Suppressor macrophage (primary cell): ENCODE measurements at regions not wholly inside any gene's neighbourhood (a gene's known extent, or its start where the extent isn't known, plus 50 kb on each side); places are given as distances from the start of the nearest gene placed in this dataset.

Experiments
- DNase-seq, 4 experiments: peaks; one replicate each; pipeline ENCODE4 v3.0.0-alpha.2; 2020 to 2022

DNA sequence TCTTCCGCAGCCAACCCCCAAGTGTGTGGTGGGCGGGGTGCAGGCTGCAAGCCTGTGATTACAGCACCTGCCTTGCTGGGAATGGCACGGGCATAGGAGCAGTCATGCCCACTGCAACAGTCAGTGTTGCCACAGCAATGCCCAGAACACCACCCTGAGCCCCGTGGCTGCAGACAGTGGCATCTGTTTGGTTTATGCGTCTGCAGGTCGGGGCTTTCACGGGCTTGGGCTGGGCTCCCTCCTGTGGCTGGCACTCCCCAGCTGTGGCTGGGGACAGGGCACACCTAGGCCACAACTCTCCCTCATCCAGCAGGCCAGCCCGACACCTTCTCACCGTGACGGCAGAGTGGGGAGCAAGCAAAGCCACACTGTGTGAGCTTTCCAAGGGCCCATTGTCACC is 115.3 kb upstream of the C1QTNF9B start:
- DNase-seq, result no peak

DNA sequence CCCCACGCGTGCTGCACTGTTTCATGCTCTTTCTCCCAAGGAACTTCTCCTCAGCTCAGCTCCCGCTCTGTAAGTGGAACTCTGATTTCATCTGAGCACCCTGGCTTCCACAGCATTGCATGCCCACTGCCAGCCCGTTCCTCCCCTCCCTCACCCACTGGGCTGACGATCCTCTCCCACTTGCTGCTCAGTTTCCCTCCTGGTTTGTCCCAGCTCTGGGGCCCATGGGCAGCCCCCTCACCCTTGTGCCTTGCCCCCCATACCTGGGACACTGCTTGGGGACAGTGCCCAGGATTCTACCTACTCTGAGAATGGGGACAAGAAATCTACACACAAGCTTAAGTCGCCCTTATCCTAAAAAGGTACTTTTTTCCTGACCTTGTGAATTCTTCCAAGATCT is 115.9 kb upstream of the C1QTNF9B start:
- DNase-seq, result no peak

DNA sequence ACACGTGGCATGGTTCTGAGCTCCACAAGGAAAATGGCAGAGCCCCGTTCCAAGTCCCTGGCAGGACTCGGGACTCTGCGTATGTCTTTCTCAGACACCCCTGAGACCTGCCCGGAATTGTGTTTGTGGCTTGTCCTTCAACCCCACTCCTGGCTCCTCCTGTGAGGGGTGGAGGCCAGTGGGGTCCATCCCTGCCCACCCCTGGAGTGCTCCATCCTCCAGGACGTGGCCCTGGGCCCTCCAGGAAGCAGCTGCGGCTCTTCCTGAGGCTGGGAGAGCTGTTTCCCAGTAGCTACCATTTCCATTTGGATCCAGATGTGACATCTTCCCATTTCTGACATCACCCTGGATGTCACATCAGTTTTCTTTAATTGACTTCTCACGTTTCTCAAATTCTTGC is 118.7 kb upstream of the C1QTNF9B start:
- DNase-seq, result no peak

DNA sequence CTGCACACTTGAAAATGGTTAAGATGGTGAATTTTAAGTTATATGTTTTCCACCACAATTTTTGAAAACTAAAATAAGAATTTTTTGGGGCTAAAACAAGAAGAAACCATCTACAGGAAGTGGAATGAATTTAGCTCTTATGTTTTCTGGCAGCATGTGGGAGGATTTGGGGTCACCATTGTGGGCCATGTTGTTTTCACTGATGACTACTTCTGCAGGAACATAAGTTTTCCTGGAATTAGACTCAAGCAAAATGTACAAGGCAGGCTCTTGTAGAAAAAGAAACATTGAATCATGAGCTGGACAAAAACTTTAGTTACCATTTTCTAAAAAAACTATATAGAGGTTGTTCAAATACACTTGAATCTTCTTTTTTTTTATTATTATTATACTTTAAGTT is 125.3 kb upstream of the C1QTNF9B start:
- no peak for DNase-seq

DNA sequence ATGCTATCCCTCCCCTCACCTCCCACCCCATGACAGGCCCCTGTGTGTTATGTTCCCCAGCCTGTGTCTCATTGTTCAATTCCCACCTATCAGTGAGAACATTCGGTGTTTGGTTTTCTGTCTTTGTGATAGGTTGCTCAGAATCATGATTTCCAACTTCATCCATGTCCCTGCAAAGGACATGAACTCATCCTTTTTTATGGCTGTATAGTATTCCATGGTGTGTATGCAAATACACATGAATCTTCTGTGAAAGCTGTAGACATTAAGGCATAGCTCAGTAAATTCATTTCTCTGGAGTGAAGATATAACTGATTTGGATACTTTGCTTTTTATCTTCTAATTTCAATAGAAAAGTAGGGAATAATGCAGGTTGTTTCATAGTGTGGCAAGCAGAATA is 125.8 kb upstream of the C1QTNF9B start:
- DNase-seq, result no peak

DNA sequence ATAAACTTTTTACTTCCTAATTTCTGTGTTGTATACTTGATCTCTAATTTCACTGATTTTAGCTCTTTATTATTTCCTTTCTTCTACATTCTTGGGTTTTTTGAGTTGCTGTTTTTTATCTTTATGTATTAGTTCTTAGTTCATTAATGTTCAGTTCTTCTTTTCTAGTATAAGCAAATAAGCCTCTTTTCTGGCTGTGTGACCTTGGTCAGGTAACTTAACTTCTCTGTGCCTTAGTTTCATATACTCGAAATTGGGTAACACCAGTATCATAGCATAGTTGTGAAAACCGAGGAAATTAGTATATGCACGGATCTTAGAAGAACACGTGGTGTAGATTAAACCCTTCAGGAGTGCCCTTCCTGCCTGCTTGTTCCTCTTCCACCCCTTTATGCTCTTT is 130.2 kb upstream of the C1QTNF9B start:
- no peak for DNase-seq

DNA sequence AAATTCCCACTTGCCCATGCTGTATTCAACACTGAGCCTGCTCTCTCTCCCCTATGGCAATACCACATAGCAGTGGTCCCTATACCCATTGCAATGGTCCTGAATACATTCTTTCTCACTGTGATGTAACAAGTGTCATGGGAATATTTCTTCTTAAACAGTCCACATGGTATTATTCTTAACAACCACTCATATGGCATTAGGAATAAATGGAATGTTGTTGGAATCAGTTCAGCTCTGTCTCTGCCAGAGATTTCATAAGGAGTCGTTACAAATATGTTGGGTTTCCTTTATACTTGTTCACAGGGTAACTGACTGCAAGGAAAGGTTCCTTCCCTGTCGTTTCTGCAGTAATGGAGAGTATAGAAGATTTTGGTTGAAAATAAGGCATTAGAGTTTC is 128.3 kb upstream of the SPATA13 start:
- DNase-seq, result no peak

DNA sequence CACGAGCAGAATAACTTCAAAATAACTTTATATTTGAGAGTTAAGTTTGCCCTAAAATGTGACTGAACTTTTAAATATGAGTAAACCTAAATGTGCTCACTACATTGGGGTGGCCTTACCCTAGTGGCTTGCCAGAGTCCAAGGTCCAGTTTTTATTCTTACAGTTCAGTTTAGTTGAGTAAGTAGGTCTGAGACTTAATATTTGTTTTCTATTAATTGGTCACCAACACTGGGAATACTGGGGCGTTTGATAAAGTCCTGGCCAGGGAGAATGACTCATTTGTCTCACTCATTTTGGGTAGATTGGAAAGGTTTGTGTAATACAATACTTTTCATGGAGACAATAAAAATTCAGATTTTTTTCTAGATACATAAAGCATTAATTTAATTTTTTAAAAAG is 127.8 kb upstream of the SPATA13 start:
- DNase-seq, result no peak

DNA sequence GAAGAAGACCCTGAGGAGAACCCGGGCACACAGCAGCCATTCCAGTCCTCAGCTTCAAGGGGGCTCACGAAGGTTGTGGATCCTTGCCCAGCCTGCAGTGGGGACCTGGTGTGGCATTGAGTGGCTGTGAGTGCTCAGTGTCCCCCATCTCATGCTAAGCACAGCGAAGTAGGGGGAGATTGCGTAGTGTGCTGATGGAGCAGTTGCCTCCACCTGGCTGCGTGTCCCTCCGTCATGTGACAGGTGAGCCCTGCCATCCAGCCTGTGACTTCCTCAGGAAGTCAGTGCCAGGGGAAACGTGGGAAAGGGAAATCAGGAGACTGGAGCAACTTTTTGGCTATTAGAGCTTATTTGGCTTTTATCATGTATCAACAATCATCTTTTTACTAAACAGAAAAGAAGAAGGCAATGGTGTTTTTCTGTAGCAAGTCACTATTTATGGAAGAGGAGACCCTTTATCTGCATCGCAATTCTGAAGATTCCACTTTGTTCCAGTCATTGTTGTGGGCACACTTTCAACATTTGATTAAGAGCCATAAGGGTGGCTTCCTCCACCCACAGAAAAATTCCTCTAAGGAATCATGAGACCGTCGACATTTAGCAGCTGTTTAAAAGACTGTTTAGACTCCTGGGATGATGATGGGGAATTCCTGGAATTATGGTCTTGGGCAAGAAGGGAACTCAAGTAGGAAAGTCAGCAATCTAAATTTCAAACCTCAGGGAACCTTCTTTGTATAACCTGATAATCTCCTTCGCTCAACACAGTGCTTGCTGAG is 126.8 kb upstream of the SPATA13 start:
- DNase-seq, result no peak

DNA sequence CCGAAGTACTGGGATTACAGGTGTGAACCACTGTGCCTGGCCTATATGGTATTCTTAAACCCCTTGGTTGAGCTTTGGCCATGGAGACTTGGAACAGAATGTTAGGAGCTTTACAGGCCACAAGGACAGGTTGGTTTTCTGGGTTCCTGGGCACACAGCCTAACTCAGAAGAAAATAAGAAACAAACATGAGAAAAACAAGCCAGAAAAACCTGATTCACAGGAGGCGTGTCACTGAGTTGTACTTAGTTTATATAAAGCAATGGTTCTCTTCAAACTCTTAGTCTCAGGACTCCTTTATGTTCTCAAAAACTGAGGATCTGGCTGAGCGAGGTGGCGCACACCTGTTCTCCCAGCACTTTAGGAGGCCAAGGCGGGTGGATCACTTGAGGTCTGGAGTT is 125.1 kb upstream of the SPATA13 start:
- DNase-seq, result no peak

DNA sequence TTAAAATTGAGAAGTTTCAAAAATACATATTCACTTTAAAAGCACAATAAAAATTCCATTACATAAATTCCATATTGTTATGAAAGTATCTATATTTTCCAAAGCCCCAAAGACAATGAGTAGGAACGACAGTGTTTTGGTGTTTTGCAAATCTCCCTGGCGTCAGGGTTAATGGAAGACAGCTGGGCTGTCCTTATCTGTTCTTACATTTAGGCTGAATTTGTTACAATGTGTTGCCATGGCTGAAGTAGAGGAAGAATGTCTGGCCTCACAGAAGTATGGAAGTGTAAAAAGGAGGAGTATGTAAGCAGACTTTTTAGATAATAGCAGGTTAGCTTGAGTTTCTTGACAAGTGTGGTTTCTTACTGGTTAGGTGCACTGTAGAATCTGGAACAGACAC is 124.4 kb upstream of the SPATA13 start:
- DNase-seq, result no peak

DNA sequence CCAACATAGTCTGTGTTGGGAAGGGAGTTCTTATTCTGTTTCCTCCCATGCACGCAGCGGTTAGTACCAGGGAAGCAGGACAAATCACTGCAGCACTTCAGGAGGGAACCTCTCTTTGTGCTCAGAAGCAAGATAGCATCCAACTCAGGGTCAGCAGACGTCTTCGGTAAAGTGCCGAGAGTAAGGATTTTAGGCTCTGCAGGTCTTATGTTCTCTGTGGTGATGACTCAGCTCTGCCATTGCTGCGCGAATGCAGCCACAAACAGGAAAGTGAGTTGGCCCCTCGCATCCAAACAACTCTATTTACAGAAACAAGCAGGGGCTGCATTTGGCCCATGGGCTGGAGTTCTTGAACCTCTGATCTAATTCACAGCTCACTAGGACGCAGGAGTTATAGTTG is 122.1 kb upstream of the SPATA13 start:
- DNase-seq, result peak in 2 of 4 experiments; percentile 17 to 35

DNA sequence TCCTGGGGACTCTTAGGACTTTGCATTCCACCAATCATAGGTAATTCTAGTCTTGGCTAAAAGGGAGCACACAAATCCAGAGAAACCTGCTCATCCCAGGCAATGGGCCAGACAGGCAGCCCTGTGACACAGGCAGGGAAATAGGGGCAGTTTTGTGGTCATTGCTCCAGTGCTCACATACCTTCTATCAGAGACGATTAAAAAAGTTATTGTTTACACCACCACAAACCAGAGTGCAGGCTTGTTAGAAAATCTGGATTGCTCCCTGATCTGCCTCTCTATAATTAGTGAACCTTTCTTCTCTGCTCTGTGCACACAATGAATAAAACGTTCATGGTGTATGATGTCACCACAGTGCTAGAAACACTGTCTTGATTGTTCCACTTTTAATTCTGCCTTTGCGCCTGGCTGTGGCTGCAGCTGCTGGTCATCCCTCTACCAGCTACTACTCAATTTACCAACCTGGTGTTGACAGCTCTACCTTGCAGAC is 121.6 kb upstream of the SPATA13 start:
- DNase-seq, result peak in 1 of 4 experiments; percentile 22

DNA sequence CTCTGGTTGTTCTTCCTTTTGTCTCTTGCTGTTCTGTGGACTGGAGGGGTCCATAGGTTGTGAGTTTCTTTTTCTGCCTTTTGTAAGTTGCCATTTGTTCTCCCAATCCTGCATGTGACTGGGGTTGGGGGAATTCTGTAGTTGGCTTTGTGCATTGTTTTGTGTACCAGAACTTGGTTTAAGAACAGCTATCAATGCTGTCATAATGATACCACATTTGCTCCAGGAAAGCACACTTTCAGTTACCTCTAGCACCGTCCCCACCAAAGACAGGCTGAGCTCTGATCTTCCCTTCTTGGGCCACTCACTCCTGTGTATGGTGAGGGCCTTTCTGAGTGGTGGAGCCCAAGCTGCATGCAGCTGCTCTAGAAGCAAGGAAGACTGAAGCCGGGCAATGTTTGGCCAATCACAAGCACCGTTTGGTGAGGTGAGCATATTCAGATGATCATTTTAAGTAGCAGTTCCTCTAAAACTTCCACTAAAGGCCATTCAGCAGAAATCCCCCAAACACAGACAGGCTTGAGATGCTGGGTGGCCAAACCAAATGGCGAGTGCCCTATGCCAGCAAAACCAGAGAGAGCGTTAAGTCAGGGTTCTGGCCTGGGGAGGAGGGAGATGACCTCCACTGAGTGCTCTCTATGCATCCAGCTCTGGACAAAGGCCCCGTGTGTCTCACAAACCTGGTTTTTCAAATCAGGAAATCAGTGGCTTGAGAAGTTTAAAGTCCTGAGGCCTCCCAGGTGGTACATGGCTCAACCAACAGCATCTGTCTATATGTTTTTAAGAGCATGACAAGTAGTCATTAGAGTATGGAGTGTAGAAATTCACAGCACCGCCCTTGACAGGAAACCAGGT is 120.7 kb upstream of the SPATA13 start:
- DNase-seq, result no peak

DNA sequence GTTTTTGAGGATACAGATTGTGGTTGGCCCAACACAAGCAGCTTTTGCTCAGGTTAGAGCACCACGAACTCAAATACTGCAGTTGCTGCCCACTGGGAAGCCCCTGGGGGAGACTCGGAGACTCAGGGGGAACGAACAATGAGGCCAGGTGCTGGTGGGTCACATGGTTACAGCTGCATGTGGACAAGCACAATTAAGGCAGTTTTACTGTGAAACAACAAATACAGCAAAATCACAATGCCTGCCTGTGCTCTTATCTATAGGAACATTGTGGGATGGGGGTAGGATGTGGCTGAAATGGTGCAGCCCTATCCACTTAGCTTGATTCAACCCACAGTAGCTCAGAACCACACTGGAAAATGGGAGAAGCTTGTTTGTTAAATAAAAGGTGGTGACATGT is 119.7 kb upstream of the SPATA13 start:
- no peak for DNase-seq

DNA sequence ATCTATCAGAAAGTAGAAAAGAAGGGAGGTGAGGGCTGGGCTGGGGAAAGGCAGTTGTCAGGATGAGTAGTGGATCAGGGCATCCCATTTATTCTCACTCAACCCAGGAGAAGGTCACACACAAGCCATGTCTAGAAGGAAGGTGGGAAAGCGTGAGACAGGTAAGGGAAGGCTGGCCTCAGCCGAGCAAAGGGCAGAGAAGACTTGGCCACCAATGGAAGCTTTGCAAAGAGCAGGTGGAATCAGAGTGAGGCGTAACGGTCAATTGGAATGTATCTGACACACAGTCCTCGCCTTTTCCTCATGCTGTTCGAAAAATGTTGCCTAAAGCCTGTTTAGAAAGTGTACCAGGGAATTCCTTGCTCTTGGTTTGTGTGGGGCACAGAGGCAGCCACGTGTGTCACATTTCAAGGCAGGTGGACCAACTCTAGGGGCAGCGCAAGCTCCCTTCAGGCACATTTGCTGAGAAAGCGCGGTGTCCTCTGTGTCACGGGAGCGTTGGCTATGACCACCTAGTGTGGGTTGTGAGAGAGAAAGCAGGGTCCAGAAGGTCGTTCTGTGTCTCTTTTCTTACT is 118.8 kb upstream of the SPATA13 start:
- DNase-seq, result no peak

DNA sequence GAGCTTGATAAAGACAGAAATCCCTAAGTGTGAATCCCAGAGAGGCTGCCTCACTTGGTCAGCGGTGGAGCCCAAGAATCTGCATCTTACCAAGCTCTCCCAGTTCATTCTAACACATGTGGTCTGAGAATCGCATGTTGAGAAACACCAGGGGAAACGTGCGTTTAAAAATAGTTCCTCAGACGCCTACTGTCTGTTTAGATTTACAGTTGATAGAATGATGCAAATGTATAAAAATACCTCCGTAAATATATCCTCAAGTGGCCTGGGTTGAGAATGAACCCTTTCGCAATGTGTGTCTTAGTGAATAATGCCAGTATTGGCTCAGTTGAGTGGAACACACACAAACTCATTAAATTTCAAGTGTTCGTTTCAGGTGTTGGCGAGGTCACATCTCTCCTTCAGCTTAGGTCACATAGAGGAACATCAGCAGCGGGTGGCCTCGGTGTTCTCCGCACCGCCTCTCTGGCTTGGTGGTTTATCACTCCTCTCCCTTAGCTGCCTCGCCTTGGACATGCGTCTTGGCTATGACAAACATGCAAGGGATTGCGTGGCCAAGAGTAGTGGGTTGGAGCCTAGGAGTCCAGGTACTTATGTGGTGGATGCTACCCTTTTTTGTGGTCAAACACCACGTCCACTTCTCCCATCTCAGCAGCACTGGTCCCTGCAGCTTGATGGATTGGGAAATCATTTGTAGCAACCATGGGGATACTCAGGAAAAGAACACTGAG is 117.6 kb upstream of the SPATA13 start:
- DNase-seq, result peak in 1 of 4 experiments; percentile 55

DNA sequence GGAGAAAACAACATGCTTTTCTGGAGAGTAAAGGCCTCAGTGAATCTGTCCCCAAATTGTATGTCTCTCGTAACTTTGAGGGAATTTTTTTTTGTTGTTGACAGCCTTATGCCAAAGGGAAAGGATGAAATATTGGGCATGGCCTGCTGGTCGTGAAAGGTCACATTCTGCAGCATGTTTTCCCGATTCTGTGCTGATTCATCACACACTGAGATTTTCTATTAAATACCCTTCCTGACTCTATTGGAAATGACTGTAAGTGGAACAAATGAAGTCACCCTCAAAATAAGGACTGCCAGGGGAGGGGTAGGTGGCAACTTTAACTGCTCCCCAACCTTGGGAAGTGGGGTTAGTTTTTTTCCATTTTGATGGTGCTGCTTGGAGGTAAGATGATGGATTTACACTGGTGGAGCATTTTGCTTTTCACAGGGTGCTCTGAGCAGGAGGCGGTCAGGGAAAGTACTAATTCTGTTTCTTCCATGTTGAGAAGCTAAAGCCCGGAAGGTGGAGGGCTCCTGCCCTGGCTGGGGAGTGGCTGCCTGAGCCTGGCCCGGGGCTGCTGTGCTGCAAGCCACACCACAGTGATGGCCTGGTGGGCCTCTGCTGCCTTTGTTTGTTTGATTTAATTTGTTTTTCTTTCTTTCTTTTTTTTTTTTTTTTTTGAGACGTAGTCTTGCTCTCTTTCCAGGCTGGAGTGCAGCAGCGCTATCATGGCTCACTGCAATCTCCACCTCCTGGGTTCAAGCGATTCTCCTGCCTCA is 116.8 kb upstream of the SPATA13 start:
- no peak for DNase-seq

DNA sequence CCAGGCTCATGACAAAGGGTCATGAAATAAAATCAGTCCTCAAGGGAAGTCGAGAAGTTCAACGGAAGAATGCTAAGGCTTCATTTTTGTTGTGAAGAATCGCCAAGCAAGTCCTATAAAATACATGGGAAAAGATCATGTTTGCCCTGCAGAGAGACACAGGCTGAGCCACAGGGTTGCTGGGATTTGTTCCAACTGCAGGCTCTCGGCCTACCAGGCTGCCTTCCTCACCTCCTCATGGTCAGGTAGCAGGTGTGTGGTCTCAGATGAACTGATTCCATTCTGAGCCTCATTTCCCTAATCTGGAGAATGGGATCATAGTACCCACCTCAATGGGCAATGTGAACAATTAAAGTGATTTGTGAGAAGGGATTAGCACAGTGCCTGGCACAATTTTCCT is 114.9 kb upstream of the SPATA13 start:
- no peak for DNase-seq

DNA sequence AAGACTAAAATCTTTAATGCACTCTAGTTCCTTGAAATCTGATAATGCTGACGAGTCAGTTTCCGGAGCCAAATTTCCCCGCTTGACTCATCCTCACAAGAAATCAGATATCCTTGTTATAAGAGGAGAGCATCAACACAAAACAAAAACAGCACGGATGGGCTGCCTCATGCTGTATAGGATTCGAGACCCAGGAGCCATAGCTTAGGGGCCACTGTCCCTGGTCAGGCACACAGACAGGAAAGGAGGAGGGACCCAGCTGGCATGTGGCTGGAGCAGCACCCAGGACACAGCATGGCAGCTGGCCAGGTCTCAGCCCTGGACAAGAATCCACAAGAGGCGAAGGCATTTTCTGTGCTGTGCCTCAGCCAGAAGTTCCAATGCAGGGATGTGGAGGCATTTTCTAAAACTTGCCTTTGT is 110.2 kb upstream of the SPATA13 start:
- no peak for DNase-seq

DNA sequence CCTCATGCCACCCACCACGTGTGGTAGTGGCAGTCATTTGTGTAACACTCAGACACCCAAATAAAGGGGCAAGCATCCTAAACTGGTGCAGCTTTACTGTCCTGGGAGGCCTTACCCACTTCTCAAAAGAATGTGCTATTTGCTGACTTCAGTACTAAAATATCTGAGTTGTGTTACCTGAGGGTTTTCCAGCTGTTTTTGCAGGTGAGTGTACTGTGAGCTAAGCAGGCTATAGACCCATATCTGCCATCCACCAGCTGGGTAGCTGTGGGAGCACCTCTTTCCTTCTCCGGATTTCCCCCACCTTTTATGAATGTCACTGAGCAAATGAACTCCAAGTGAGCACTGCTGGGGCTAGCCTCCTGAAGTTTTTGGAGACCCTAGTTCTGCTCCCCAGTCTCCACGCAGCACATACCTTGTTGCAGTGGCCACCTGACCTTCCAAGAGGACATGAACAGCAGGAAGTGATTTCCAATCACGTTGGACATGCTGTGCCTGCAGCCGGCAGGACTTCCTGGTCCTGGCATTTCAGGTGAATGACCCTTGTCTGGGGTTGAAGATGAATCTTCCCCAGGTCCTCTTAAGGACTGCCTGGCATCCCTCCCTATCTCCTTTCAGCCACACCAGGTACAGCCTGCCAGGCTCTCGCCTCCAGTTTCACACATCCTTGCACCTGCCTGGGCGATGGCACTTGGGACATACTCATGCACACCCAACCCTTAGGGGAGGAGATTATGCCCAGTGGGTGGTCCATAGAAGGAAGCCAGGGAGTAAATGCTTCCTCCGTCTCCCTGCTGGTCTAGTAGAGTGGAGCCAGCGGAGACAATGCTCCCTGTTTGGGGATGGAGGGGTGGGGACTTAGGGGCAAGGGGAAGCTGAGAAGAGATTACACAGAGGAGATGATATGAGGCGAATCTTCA is 109.5 kb upstream of the SPATA13 start:
- no peak for DNase-seq
